Endothelial cell of umbilical vein (primary cell): ENCODE measurements at regions not wholly inside any gene's neighbourhood (a gene's known extent, or its start where the extent isn't known, plus 50 kb on each side); places are given as distances from the start of the nearest gene placed in this dataset.

Experiments
- BruUV-seq: library from RNA; stranded (reverse); fragments of 400-500 nt; replicated peaks from 2 replicates; lab custom pipeline; 2021; lab: Mats Ljungman, UMichigan
- CTCF ChIA-PET: fragments of 300-600, 350-600 bp; sonication (Branson Sonifier 250); formaldehyde crosslinking; loops from one replicate; lab custom pipeline; 2021; ENCODE audit warnings: antibody characterized with exemption, inconsistent platforms; lab: Charles Lee
- POLR2A ChIA-PET: fragments of 300-600, 350-600 bp; sonication (Branson Sonifier 250); formaldehyde crosslinking; loops from one replicate; lab custom pipeline; 2021; ENCODE audit warnings: antibody characterized with exemption, inconsistent platforms; lab: Charles Lee
- DNase-seq: peaks from one replicate; pipeline ENCODE4 v3.0.0-alpha.2; 2011; ENCODE audit warnings: low read depth, low spot score
- FAIRE-seq: peaks from 2 replicates; lab custom pipeline; 2011; peaks lifted over from hg19 to GRCh38; lab: Jason Lieb, UNC
- H2AFZ ChIP-seq: 2 replicates; pipeline ENCODE4 v1.6.0; 2012; ENCODE audit warnings: low read depth, low read length, control low read depth, inconsistent platforms
- H3K27ac ChIP-seq: 2 replicates; pipeline ENCODE4 v1.5.1; 2011; ENCODE audit warnings: low read depth, mild to moderate bottlenecking, control low read depth, low read length, moderate library complexity; ENCODE audit not compliant: insufficient read depth
- H3K27me3 ChIP-seq, 2 experiments: 2 replicates each; pipeline versions ENCODE4 v1.6.0 to v1.6.1; 2011; ENCODE audit warnings: low read length in 2 of 2, mixed read lengths in 1 of 2; ENCODE audit not compliant: control insufficient read depth in 2 of 2, insufficient read depth in 2 of 2
- H3K36me3 ChIP-seq, 2 experiments: 2 replicates in 1 of 2; 3 replicates in 1 of 2; pipeline ENCODE4 v1.5.1; 2011; ENCODE audit warnings: low read length in 2 of 2, mild to moderate bottlenecking in 1 of 2, moderate library complexity in 1 of 2; ENCODE audit not compliant: control insufficient read depth in 2 of 2, insufficient read depth in 2 of 2; ENCODE audit errors: extremely low read depth in 1 of 2
- H3K4me1 ChIP-seq: 3 replicates; pipeline ENCODE4 v1.5.1; 2011; ENCODE audit warnings: mild to moderate bottlenecking, low read length; ENCODE audit not compliant: control insufficient read depth, insufficient read depth; ENCODE audit errors: extremely low read depth
- H3K4me2 ChIP-seq: 2 replicates; pipeline ENCODE4 v1.6.1; 2011; ENCODE audit warnings: low read length, control low read depth, mixed read lengths; ENCODE audit not compliant: insufficient read depth
- H3K4me3 ChIP-seq, 3 experiments: fragments of 200-600 bp in 1 of 3; sonication (generic), shearing (Covaris generic) in 1 of 3; replicated peaks in 1 of 3; 2 replicates each; pipeline ENCODE4 v1.5.1; 2011 to 2016; ENCODE audit warnings: control low read depth in 3 of 3, low read length in 3 of 3, mild to moderate bottlenecking in 2 of 3, inconsistent platforms in 1 of 3, low read depth in 1 of 3, moderate library complexity in 1 of 3; ENCODE audit not compliant: insufficient read depth in 1 of 3
- H3K79me2 ChIP-seq: 2 replicates; pipeline ENCODE4 v1.6.0; 2012; ENCODE audit warnings: low read length, inconsistent platforms; ENCODE audit not compliant: control insufficient read depth, insufficient read depth
- H3K9ac ChIP-seq: replicated peaks from 2 replicates; pipeline ENCODE3; 2011; ENCODE audit warnings: low read length, control low read depth; ENCODE audit not compliant: insufficient read depth; ENCODE audit errors: extremely low read depth
- H3K9me1 ChIP-seq: replicated peaks from 3 replicates; pipeline ENCODE4 v1.6.0; 2011; ENCODE audit warnings: mild to moderate bottlenecking, low read length; ENCODE audit not compliant: control insufficient read depth, insufficient read depth; ENCODE audit errors: extremely low read depth
- H3K9me3 ChIP-seq: replicated peaks from 2 replicates; pipeline ENCODE4 v1.5.1; 2012; ENCODE audit warnings: low read length, inconsistent platforms; ENCODE audit not compliant: control insufficient read depth, insufficient read depth
- H4K20me1 ChIP-seq: replicated peaks from 2 replicates; pipeline ENCODE3; 2011; ENCODE audit warnings: mild to moderate bottlenecking, low read length; ENCODE audit not compliant: control insufficient read depth, insufficient read depth; ENCODE audit errors: extremely low read depth
- CTCF ChIP-seq, 2 donors: IDR thresholded peaks; 1 replicate in 1 of 2; 2 replicates in 1 of 2; pipeline ENCODE4 v1.5.1; 2011; ENCODE audit warnings: low read length in 2 of 2, mild to moderate bottlenecking in 2 of 2, moderate library complexity in 2 of 2, control low read depth in 1 of 2, inconsistent platforms in 1 of 2, low read depth in 1 of 2; ENCODE audit not compliant: insufficient read depth in 1 of 2; ENCODE audit errors: extremely low read depth in 1 of 2
- EZH2 ChIP-seq: IDR thresholded peaks from 2 replicates; pipeline ENCODE4 v1.6.1; 2012; ENCODE audit warnings: borderline replicate concordance, low read depth, mild to moderate bottlenecking, moderate library complexity, low read length, inconsistent platforms; ENCODE audit not compliant: severe bottlenecking
- FOS ChIP-seq: IDR thresholded peaks from 2 replicates; pipeline ENCODE4 v1.6.1; 2011; ENCODE audit warnings: mild to moderate bottlenecking, low read length, moderate library complexity, borderline replicate concordance; ENCODE audit not compliant: insufficient read depth
- GATA2 ChIP-seq: IDR thresholded peaks from 2 replicates; pipeline ENCODE4 v1.7.0; 2011; ENCODE audit warnings: low read depth, mild to moderate bottlenecking, moderate library complexity, mixed read lengths, low read length; ENCODE audit not compliant: insufficient read length, insufficient read depth
- JUN ChIP-seq: IDR thresholded peaks from 2 replicates; pipeline ENCODE4 v1.6.1; 2011; ENCODE audit warnings: borderline replicate concordance, low read depth; ENCODE audit not compliant: insufficient read length, insufficient read depth
- MAX ChIP-seq: IDR thresholded peaks from 2 replicates; pipeline ENCODE4 v1.6.1; 2011; ENCODE audit not compliant: insufficient read depth, insufficient read length
- MYC ChIP-seq: IDR thresholded peaks from one replicate; pipeline ENCODE4 v1.6.1; 2011; ENCODE audit warnings: mild to moderate bottlenecking, low read depth, low read length
- POLR2A ChIP-seq: IDR thresholded peaks from 2 replicates; pipeline ENCODE4 v1.6.1; 2012; ENCODE audit warnings: low read depth, mild to moderate bottlenecking, control low read depth, low read length
- POLR2AphosphoS5 ChIP-seq: IDR thresholded peaks from 2 replicates; pipeline ENCODE4 v1.6.1; 2012; ENCODE audit warnings: low read depth, mild to moderate bottlenecking, control low read depth, low read length, moderate library complexity; ENCODE audit not compliant: insufficient read depth
- dilution Hi-C: fragments of 300-500 bp; cut with MboI; formaldehyde crosslinking; loops from one replicate; pipeline ENCODE4 v1.15.0; 2019; ENCODE audit warnings: low sequenced_read_pairs; ENCODE audit not compliant: extremely low pct_ligation_motif_present
- intact Hi-C: fragments of 100-400 bp; cut with micrococcal nuclease; formaldehyde crosslinking; loops from one replicate; pipeline ENCODE4 v1.10.0; 2022

- peaks cover 2% of the 10 kb centered on the region for H3K9me3 ChIP-seq
- H2AFZ ChIP-seq, result no peak overlapping the region
- no peaks in the 10 kb centered on the region for H3K36me3 ChIP-seq
- H3K4me1 ChIP-seq, result no peaks in the 10 kb centered on the region
- no peaks in the 10 kb centered on the region for H4K20me1 ChIP-seq
- no peaks in the 10 kb centered on the region for H3K27me3 ChIP-seq
- BruUV-seq, result no TSS peak
- H3K27ac ChIP-seq, result no peak overlapping the region
- TF ChIP-seq POLR2A (no peak), MYC (no peak), EZH2 (no peak), CTCF (IDR thresholded peaks at IDR 0.05; ENCODE audit: extremely low read depth in 1 of 2, insufficient read depth in 1 of 2, low read depth in 1 of 2, low read length in 2 of 2) (no peak), POLR2AphosphoS5 (no peak), JUN (no peak), GATA2 (no peak), FOS (no peak), MAX (no peak)
- H3K4me2 ChIP-seq, result no peak overlapping the region
- intact Hi-C loops (no loop called here), dilution Hi-C loops (no loop called here)
- H3K4me3 ChIP-seq, result no peak overlapping the region
- H3K9me1 ChIP-seq, result no peaks in the 10 kb centered on the region
- H3K9ac ChIP-seq, result no peak overlapping the region
- DNase-seq, result no peak
- CTCF ChIA-PET, result no interaction called here
- POLR2A ChIA-PET, result no interaction called here
- no peak for FAIRE-seq
- H3K79me2 ChIP-seq, result no peaks in the 10 kb centered on the region
Measured at GRCh38 chr16:62335356-62335755, 299.1 kb upstream of the CDH8 start.
